Suprapubic skin (tissue), 4 donors: ENCODE measurements at regions not wholly inside any gene's neighbourhood (a gene's known extent, or its start where the extent isn't known, plus 50 kb on each side); places are given as distances from the start of the nearest gene placed in this dataset.

ENCODE experiments used
- DNase-seq, 2 donors: peaks; one replicate each; pipeline ENCODE4 v3.0.0-alpha.2; 2019; ENCODE audit warnings: low spot score in 2 of 2
- H3K27ac ChIP-seq: fragments of 200-600 bp; sonication (generic); one replicate; pipeline ENCODE4 v1.5.1; 2019
- H3K27me3 ChIP-seq: fragments of 200-600 bp; sonication (generic); one replicate; pipeline ENCODE4 v1.5.1; 2019
- H3K36me3 ChIP-seq: fragments of 200-600 bp; sonication (generic); one replicate; pipeline ENCODE4 v1.5.1; 2019
- H3K4me1 ChIP-seq: fragments of 200-600 bp; sonication (generic); one replicate; pipeline ENCODE4 v1.5.1; 2019
- H3K4me3 ChIP-seq: fragments of 200-600 bp; sonication (generic); one replicate; pipeline ENCODE4 v1.5.1; 2019; ENCODE audit warnings: mild to moderate bottlenecking
- H3K9me3 ChIP-seq: fragments of 200-600 bp; sonication (generic); one replicate; pipeline ENCODE4 v1.5.1; 2019
- CTCF ChIP-seq, 2 donors: fragments of 200-600 bp in 1 of 2; fragments of 450-650 bp in 1 of 2; sonication (generic) in 1 of 2; IDR thresholded peaks; one replicate each; pipeline ENCODE4 v1.5.1; 2016 to 2019; ENCODE audit warnings: antibody characterized with exemption in 2 of 2, mild to moderate bottlenecking in 1 of 2, moderate library complexity in 1 of 2
- EP300 ChIP-seq: sonication (generic); formaldehyde crosslinking; IDR thresholded peaks from one replicate; pipeline ENCODE4 v1.6.1; 2017; ENCODE audit warnings: antibody characterized with exemption
- POLR2A ChIP-seq, 2 donors: fragments of 450-650 bp; IDR thresholded peaks; one replicate each; pipeline ENCODE4 v1.6.1; 2017; ENCODE audit warnings: antibody characterized with exemption in 2 of 2, mild to moderate bottlenecking in 2 of 2, moderate library complexity in 2 of 2
- POLR2AphosphoS5 ChIP-seq, 3 donors: sonication (generic); formaldehyde crosslinking; IDR thresholded peaks; one replicate each; pipeline ENCODE4 v1.6.1; 2017; ENCODE audit warnings: antibody characterized with exemption in 3 of 3
- WGBS: methylation state at CpG from one replicate; pipeline ENCODE4 v1.1.5; 2018; 5-methylcytosine and 5-hydroxymethylcytosine counted together

GRCh38 chr2:236852100-236852976 lies 233.4 kb upstream of the COPS8 start:
- WGBS, result 42% methylated on average over 17 of the region's 17 CpGs
- Histone ChIP-seq H3K9me3 (no peaks in the 10 kb centered on the region), H3K4me1 (peaks cover 8% of the 10 kb centered on the region), H3K27me3 (no peaks in the 10 kb centered on the region), H3K36me3 (no peaks in the 10 kb centered on the region), H3K4me3 (no peak overlapping the region), H3K27ac (no peak overlapping the region)
- TF ChIP-seq EP300, result no peak
- no peak for TF ChIP-seq CTCF (IDR thresholded peaks at IDR 0.05)
- no peak for TF ChIP-seq POLR2AphosphoS5 (IDR thresholded peaks at IDR 0.05)
- TF ChIP-seq POLR2A (IDR thresholded peaks at IDR 0.05), result no peak
- DNase-seq, result no peak

- H3K9me3 ChIP-seq, result no peaks in the 10 kb centered on the region
- 89% methylated on average over 6 of the region's 6 CpGs for WGBS
- no peaks in the 10 kb centered on the region for H3K27me3 ChIP-seq
- no peaks in the 10 kb centered on the region for H3K36me3 ChIP-seq
- no peak overlapping the region for H3K4me3 ChIP-seq
- no peak overlapping the region for H3K27ac ChIP-seq
- peaks cover 8% of the 10 kb centered on the region for H3K4me1 ChIP-seq
- TF ChIP-seq POLR2A (IDR thresholded peaks at IDR 0.05) (no peak), CTCF (IDR thresholded peaks at IDR 0.05) (no peak), EP300 (no peak), POLR2AphosphoS5 (IDR thresholded peaks at IDR 0.05) (no peak)
- DNase-seq, result no peak
Observed at GRCh38 chr2:236852977-236853374, 232.7 kb upstream of the COPS8 start.

GRCh38 chr2:236853585-236854051 lies 232.1 kb upstream of the COPS8 start:
- no peaks in the 10 kb centered on the region for H3K36me3 ChIP-seq
- DNase-seq, result no peak
- H3K27ac ChIP-seq, result no peak overlapping the region
- H3K9me3 ChIP-seq, result no peaks in the 10 kb centered on the region
- 95% methylated on average over 13 of the region's 13 CpGs for WGBS
- H3K4me3 ChIP-seq, result no peak overlapping the region
- TF ChIP-seq POLR2AphosphoS5 (IDR thresholded peaks at IDR 0.05), result no peak
- TF ChIP-seq CTCF (IDR thresholded peaks at IDR 0.05), result no peak
- TF ChIP-seq EP300, result no peak
- TF ChIP-seq POLR2A (IDR thresholded peaks at IDR 0.05), result no peak
- H3K27me3 ChIP-seq, result no peaks in the 10 kb centered on the region
- H3K4me1 ChIP-seq, result peaks cover 8% of the 10 kb centered on the region

GRCh38 chr2:236855176-236855865 lies 230.4 kb upstream of the COPS8 start:
- Histone ChIP-seq H3K4me1 (peaks cover 8% of the 10 kb centered on the region), H3K9me3 (no peaks in the 10 kb centered on the region), H3K36me3 (no peaks in the 10 kb centered on the region), H3K27ac (no peak overlapping the region), H3K4me3 (no peak overlapping the region), H3K27me3 (no peaks in the 10 kb centered on the region)
- 95% methylated on average over 9 of the region's 9 CpGs for WGBS
- TF ChIP-seq EP300, result no peak
- DNase-seq, result no peak

GRCh38 chr2:236855866-236856847 lies 229.5 kb upstream of the COPS8 start:
- no peaks in the 10 kb centered on the region for H3K27me3 ChIP-seq
- peak in 1 of 2 donors; percentile 35 for DNase-seq
- no peak overlapping the region for H3K27ac ChIP-seq
- TF ChIP-seq EP300, result no peak
- TF ChIP-seq POLR2AphosphoS5 (IDR thresholded peaks at IDR 0.05), result no peak
- TF ChIP-seq CTCF (IDR thresholded peaks at IDR 0.05), result no peak
- no peak for TF ChIP-seq POLR2A (IDR thresholded peaks at IDR 0.05)
- no peaks in the 10 kb centered on the region for H3K9me3 ChIP-seq
- no peaks in the 10 kb centered on the region for H3K36me3 ChIP-seq
- no peak overlapping the region for H3K4me3 ChIP-seq
- 53% methylated on average over 22 of the region's 22 CpGs for WGBS
- H3K4me1 ChIP-seq, result peaks cover 8% of the 10 kb centered on the region
